ENCODE measurements at regions not wholly inside any gene's neighbourhood (a gene's known extent, or its start where the extent isn't known, plus 50 kb on each side); places are given as distances from the start of the nearest gene placed in this dataset.

- no peak overlapping the region for H3K4me3 ChIP-seq (ENCODE audit: low read depth, low read length)
- no peak for TF ChIP-seq CTCF (IDR thresholded peaks at IDR 0.05; ENCODE audit: borderline replicate concordance, insufficient read depth, low read depth, low read length)
Measured at GRCh38 chr2:125185691-125186270, 1160.7 kb downstream of the CNTNAP5 start.

DNA sequence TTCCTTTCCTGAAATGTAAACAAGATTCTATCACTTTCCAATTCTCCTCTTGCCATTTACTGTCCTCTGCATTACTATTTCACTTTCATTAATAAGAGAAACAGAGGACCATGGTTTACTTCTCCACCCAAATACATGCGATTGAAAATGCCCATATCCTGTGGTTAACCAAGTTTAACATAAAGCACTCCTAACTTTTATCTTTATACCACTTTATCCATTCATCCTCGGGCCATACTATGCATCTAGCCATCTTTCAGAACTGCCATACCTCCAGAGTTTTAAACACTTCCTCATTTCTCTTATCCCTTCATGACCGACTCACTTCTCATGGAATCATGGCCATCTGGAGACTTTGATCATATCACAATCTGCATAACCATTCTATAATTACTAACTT, 1182.3 kb downstream of the CNTNAP5 start:
- TF ChIP-seq CTCF (IDR thresholded peaks at IDR 0.05; ENCODE audit: borderline replicate concordance, insufficient read depth, low read depth, low read length) = no peak
- H3K4me3 ChIP-seq (ENCODE audit: low read depth, low read length) = no peak overlapping the region

GRCh38 chr2:125216321-125216720, 1191.2 kb downstream of the CNTNAP5 start:
- no peak overlapping the region for H3K4me3 ChIP-seq (ENCODE audit: low read depth, low read length)
- no peak for TF ChIP-seq CTCF (IDR thresholded peaks at IDR 0.05; ENCODE audit: borderline replicate concordance, insufficient read depth, low read depth, low read length)

GRCh38 chr2:125224188-125224587, 1199.1 kb downstream of the CNTNAP5 start:
- H3K4me3 ChIP-seq (ENCODE audit: low read depth, low read length) = no peak overlapping the region
- TF ChIP-seq CTCF (IDR thresholded peaks at IDR 0.05; ENCODE audit: borderline replicate concordance, insufficient read depth, low read depth, low read length) = no peak

DNA sequence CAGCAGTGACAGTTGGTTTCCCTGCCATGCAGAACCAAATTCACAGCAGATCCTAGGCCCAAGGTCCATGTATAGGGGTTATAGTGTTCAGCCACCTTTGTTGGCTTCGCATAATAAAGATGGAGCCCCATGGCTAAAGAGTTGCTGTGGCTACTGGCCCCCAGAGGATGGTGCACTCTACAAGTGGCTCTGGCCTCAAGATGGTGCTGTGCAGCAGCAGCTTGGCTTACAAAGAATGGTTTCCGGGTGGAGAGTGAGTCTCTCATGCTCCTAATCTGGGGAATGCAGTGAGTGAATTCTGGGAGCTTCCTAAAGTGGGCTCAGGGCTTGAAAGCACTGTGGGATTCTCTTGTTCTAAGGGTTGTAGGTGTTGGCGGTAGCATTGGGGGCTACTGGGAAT, 1199.7 kb downstream of the CNTNAP5 start:
- no peak overlapping the region for H3K4me3 ChIP-seq (ENCODE audit: low read depth, low read length)
- 0 out of 2 replicates have a peak, but pooled peaks have one; percentile 24 for TF ChIP-seq CTCF (IDR thresholded peaks at IDR 0.05; ENCODE audit: borderline replicate concordance, insufficient read depth, low read depth, low read length)

- no peak overlapping the region for H3K4me3 ChIP-seq (ENCODE audit: low read depth, low read length)
- peak; percentile 17; the same call in 1 of the 2 replicates for TF ChIP-seq CTCF (IDR thresholded peaks at IDR 0.05; ENCODE audit: borderline replicate concordance, insufficient read depth, low read depth, low read length)
Measured at GRCh38 chr2:125227843-125228392, 1202.8 kb downstream of the CNTNAP5 start.

GRCh38 chr2:125240870-125241269, 1215.8 kb downstream of the CNTNAP5 start:
- H3K4me3 ChIP-seq (ENCODE audit: low read depth, low read length) = no peak overlapping the region
- TF ChIP-seq CTCF (IDR thresholded peaks at IDR 0.05; ENCODE audit: borderline replicate concordance, insufficient read depth, low read depth, low read length) = no peak
